ENCODE measurements at regions not wholly inside any gene's neighbourhood (a gene's known extent, or its start where the extent isn't known, plus 50 kb on each side); places are given as distances from the start of the nearest gene placed in this dataset.
"Not testable (repeated sequence)": the region's sequence is repeated elsewhere in the genome, so short reads cannot be mapped to it uniquely, and the experiment has no call there.

GRCh38 chr1:70581661-70582060, 170.6 kb downstream of the CTH start:
- DNase-seq = no peak
- H3K4me1 Mint-ChIP-seq = no peaks in the 10 kb centered on the region
- H3K27me3 Mint-ChIP-seq = peaks cover 2% of the 10 kb centered on the region
- H3K27ac Mint-ChIP-seq = no peak overlapping the region
- no peaks in the 10 kb centered on the region for H3K9me3 Mint-ChIP-seq (ENCODE audit: low read depth)
- CTCF ChIA-PET = no interaction called here
- ATAC-seq = no peak
- no peaks in the 10 kb centered on the region for H3K36me3 Mint-ChIP-seq
- no peak overlapping the region for H3K4me3 Mint-ChIP-seq

DNA sequence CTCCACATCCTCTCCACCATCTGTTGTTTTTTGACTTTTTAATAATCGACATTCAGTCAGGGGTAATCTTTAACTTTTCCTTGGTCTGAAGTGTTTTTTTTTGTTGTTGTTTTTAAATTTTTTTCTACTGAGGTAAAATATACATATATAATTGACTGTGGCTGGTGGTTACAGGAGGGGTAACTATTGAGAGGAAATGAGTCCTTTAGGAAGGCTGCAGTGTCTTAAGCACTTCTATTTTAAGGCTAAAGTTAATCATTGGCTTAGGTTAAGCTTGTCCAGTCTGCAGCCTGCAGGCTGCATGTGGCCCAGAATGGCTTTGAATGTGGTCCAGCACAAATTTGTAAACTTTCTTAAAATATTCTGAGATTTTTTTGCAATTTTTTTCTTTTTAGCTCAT, 172.5 kb downstream of the CTH start:
- no peak for ATAC-seq
- Mint-ChIP-seq H3K27me3 (no peaks in the 10 kb centered on the region), H3K36me3 (no peaks in the 10 kb centered on the region), H3K9me3 (ENCODE audit: low read depth) (no peaks in the 10 kb centered on the region), H3K27ac (no peak overlapping the region), H3K4me3 (no peak overlapping the region), H3K4me1 (no peaks in the 10 kb centered on the region)
- no peak for DNase-seq
- CTCF ChIA-PET = no interaction called here

GRCh38 chr1:70586046-70586445, 175.0 kb downstream of the CTH start:
- no peak for DNase-seq
- Mint-ChIP-seq H3K9me3 (ENCODE audit: low read depth) (no peaks in the 10 kb centered on the region), H3K27me3 (no peaks in the 10 kb centered on the region), H3K36me3 (no peaks in the 10 kb centered on the region), H3K4me1 (no peaks in the 10 kb centered on the region), H3K27ac (no peak overlapping the region), H3K4me3 (no peak overlapping the region)
- CTCF ChIA-PET = no interaction called here
- ATAC-seq = no peak

DNA sequence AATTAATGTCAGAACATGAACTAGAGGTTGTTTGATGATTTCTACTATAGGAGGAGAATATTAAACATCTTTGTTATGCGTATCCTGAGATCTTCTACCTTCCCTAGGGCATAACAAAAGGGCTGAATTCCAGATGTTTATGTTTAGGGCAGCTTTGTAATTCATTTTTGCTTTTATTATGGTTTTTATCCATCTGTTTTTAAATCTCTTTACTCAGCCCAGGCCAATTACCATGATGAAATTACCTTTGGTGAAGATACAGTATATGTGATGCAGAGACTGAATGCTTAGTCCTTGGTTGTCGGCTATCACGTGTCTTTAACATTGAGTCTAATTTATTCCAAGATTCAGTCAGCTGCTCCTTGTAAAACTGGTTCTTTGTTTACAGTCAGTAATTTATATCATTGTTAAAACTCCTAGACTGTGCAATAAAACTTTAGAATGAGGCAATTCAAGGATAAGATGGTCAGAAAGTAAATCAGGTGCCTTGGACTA, 176.9 kb downstream of the CTH start:
- Mint-ChIP-seq H3K36me3 (no peaks in the 10 kb centered on the region), H3K27ac (no peak overlapping the region), H3K27me3 (no peaks in the 10 kb centered on the region), H3K9me3 (ENCODE audit: low read depth) (no peaks in the 10 kb centered on the region), H3K4me3 (no peak overlapping the region), H3K4me1 (no peaks in the 10 kb centered on the region)
- no peak for ATAC-seq
- DNase-seq = no peak
- CTCF ChIA-PET = no interaction called here

DNA sequence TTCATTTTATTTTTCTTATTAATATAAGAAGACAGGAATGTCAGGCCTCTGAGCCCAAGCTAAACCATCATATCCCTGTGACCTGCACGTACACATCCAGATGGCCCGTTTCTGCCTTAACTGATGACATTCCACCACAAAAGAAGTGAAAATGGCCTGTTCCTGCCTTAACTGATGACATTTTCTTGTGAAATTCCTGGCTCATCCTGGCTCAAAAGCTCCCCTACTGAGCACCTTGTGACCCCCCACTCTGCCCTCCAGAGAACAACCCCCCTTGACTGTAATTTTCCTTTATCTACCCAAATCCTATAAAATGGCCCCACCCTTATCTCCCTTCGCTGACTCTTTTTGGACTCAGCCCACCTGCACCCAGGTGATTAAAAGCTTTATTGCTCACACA, 182.5 kb downstream of the CTH start:
- H3K4me3 Mint-ChIP-seq; H3K27ac Mint-ChIP-seq; H3K27me3 Mint-ChIP-seq; H3K4me1 Mint-ChIP-seq; CTCF ChIA-PET; ATAC-seq; H3K9me3 Mint-ChIP-seq (ENCODE audit: low read depth); H3K36me3 Mint-ChIP-seq; DNase-seq: not testable (repeated sequence)

GRCh38 chr1:70608815-70609214, 197.7 kb downstream of the CTH start:
- DNase-seq (no peak), ATAC-seq (no peak)
- Mint-ChIP-seq H3K27me3 (no peaks in the 10 kb centered on the region), H3K36me3 (no peaks in the 10 kb centered on the region), H3K9me3 (ENCODE audit: low read depth) (no peaks in the 10 kb centered on the region), H3K27ac (no peak overlapping the region), H3K4me1 (no peaks in the 10 kb centered on the region), H3K4me3 (no peak overlapping the region)
- CTCF ChIA-PET = no interaction called here

- H3K4me1 Mint-ChIP-seq; CTCF ChIA-PET; ATAC-seq; H3K27me3 Mint-ChIP-seq; H3K9me3 Mint-ChIP-seq (ENCODE audit: low read depth); H3K27ac Mint-ChIP-seq; H3K36me3 Mint-ChIP-seq; DNase-seq; H3K4me3 Mint-ChIP-seq: not testable (repeated sequence)
Measured at GRCh38 chr1:70610164-70610563, 199.1 kb downstream of the CTH start.

DNA sequence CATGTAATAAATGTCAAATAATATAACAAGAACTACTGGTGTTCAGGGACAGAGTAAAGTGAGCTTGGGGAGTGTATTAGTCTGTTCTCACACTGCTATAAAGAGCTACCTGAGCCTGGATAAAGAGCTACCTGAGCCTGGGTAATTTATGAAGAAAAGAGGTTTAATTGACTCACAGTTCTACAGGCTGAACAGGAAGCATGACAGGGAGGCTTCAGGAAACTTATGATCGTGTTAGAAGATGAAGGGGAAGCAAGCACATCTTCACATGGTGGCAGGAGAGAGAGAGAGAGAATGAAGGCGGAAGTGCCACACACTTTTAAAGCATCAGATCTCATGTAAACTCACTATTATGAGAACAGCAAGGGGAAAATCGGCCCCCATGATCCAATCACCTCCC, 205.9 kb downstream of the CTH start:
- Mint-ChIP-seq H3K27me3 (no peaks in the 10 kb centered on the region), H3K4me1 (no peaks in the 10 kb centered on the region), H3K27ac (no peak overlapping the region), H3K36me3 (no peaks in the 10 kb centered on the region), H3K9me3 (ENCODE audit: low read depth) (peaks cover 5% of the 10 kb centered on the region), H3K4me3 (no peak overlapping the region)
- DNase-seq (no peak), ATAC-seq (no peak)
- CTCF ChIA-PET = no interaction called here

- ATAC-seq = no peak
- H3K4me1 Mint-ChIP-seq = no peaks in the 10 kb centered on the region
- no peaks in the 10 kb centered on the region for H3K27me3 Mint-ChIP-seq
- peaks cover 5% of the 10 kb centered on the region for H3K9me3 Mint-ChIP-seq (ENCODE audit: low read depth)
- CTCF ChIA-PET = no interaction called here
- no peak for DNase-seq
- no peak overlapping the region for H3K4me3 Mint-ChIP-seq
- no peak overlapping the region for H3K27ac Mint-ChIP-seq
- H3K36me3 Mint-ChIP-seq = no peaks in the 10 kb centered on the region
Measured at GRCh38 chr1:70617728-70618127, 206.7 kb downstream of the CTH start.

DNA sequence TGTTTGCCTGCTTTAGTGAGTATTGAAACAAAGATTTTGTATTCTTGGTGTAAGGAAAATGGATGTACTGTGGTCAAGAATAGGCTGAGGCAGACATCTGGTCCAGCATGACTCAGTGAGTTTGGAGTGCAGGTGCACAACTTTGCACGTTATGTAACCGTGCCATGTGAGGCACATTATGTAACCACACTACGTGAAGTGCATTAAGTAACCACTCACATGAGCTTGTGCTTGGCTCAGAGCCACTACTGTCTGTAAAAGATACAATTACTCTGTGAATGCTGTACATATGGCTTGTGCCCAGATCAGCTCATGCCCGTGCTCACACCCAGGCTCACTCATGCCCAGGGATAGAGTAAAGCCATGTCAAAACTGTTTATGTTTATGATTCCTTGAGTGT, 216.8 kb downstream of the CTH start:
- no peaks in the 10 kb centered on the region for H3K4me1 Mint-ChIP-seq
- H3K36me3 Mint-ChIP-seq = no peaks in the 10 kb centered on the region
- H3K27ac Mint-ChIP-seq = no peak overlapping the region
- DNase-seq (no peak), ATAC-seq (no peak)
- no peaks in the 10 kb centered on the region for H3K27me3 Mint-ChIP-seq
- CTCF ChIA-PET = no interaction called here
- no peak overlapping the region for H3K4me3 Mint-ChIP-seq
- H3K9me3 Mint-ChIP-seq (ENCODE audit: low read depth) = no peaks in the 10 kb centered on the region

DNA sequence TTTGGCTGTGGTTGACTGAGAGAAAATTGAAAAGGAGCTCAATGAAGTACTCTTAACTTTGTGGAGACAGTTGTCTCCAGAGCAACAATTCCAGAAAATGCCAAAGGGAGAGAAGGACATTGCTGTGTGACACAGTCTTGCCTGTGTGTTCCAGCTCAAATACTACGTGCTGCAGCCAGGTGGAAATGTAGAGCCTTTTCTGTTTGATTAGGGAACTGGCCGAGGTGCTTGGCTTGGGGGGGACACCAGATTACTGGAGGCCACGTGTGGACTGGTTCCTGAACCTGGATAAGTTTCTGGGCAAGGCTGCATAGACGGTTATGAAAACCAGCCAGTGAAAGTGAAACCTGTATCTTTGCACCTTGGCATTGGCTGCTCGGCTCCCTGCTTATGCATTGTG, 217.9 kb downstream of the CTH start:
- no peaks in the 10 kb centered on the region for H3K4me1 Mint-ChIP-seq
- H3K4me3 Mint-ChIP-seq = no peak overlapping the region
- H3K9me3 Mint-ChIP-seq (ENCODE audit: low read depth) = no peaks in the 10 kb centered on the region
- no peaks in the 10 kb centered on the region for H3K36me3 Mint-ChIP-seq
- no peaks in the 10 kb centered on the region for H3K27me3 Mint-ChIP-seq
- H3K27ac Mint-ChIP-seq = no peak overlapping the region
- CTCF ChIA-PET = no interaction called here
- DNase-seq (no peak), ATAC-seq (no peak)

GRCh38 chr1:70633004-70633403, 221.9 kb downstream of the CTH start:
- no peaks in the 10 kb centered on the region for H3K4me1 Mint-ChIP-seq
- ATAC-seq (no peak), DNase-seq (no peak)
- H3K9me3 Mint-ChIP-seq (ENCODE audit: low read depth) = no peaks in the 10 kb centered on the region
- no peak overlapping the region for H3K27ac Mint-ChIP-seq
- no peaks in the 10 kb centered on the region for H3K36me3 Mint-ChIP-seq
- CTCF ChIA-PET = no interaction called here
- H3K4me3 Mint-ChIP-seq = no peak overlapping the region
- H3K27me3 Mint-ChIP-seq = no peaks in the 10 kb centered on the region

GRCh38 chr1:70635868-70636267, 224.8 kb downstream of the CTH start:
- no peaks in the 10 kb centered on the region for H3K27me3 Mint-ChIP-seq
- ATAC-seq (no peak), DNase-seq (no peak)
- H3K4me1 Mint-ChIP-seq = no peaks in the 10 kb centered on the region
- no peaks in the 10 kb centered on the region for H3K36me3 Mint-ChIP-seq
- no peak overlapping the region for H3K27ac Mint-ChIP-seq
- CTCF ChIA-PET = no interaction called here
- no peaks in the 10 kb centered on the region for H3K9me3 Mint-ChIP-seq (ENCODE audit: low read depth)
- no peak overlapping the region for H3K4me3 Mint-ChIP-seq

- Mint-ChIP-seq H3K27me3 (no peaks in the 10 kb centered on the region), H3K9me3 (ENCODE audit: low read depth) (no peaks in the 10 kb centered on the region), H3K4me3 (no peak overlapping the region), H3K36me3 (no peaks in the 10 kb centered on the region), H3K4me1 (no peaks in the 10 kb centered on the region), H3K27ac (no peak overlapping the region)
- CTCF ChIA-PET = no interaction called here
- no peak for DNase-seq
- ATAC-seq = no peak
Measured at GRCh38 chr1:70641868-70642267, 230.8 kb downstream of the CTH start.

GRCh38 chr1:70656361-70656760, 245.3 kb downstream of the CTH start:
- Mint-ChIP-seq H3K27ac (no peak overlapping the region), H3K4me3 (no peak overlapping the region), H3K4me1 (no peaks in the 10 kb centered on the region), H3K36me3 (no peaks in the 10 kb centered on the region), H3K9me3 (ENCODE audit: low read depth) (no peaks in the 10 kb centered on the region), H3K27me3 (no peaks in the 10 kb centered on the region)
- DNase-seq (no peak), ATAC-seq (no peak)
- CTCF ChIA-PET = no interaction called here

Data from activated CD8-positive, alpha-beta memory T cell treated with anti-CD3 and anti-CD28 coated beads, Interleukin-2, amount 10 ng/mL, durations not matched to agents 7 days and 5 days (primary cell).